Germinal center (tissue), 1 donor: ENCODE measurements at regions not wholly inside any gene's neighbourhood (a gene's known extent, or its start where the extent isn't known, plus 50 kb on each side); places are given as distances from the start of the nearest gene placed in this dataset.
"Not testable (repeated sequence)": the region's sequence is repeated elsewhere in the genome, so short reads cannot be mapped to it uniquely, and the experiment has no call there.

Experiments used
- DNase-seq: peaks from one replicate; pipeline ENCODE4 v3.0.0; 2012; ENCODE audit warnings: mixed read lengths, low spot score

- not testable (repeated sequence) for DNase-seq
Observed at GRCh38 chr5:39753747-39754146, 329.0 kb upstream of the DAB2 start.

DNA sequence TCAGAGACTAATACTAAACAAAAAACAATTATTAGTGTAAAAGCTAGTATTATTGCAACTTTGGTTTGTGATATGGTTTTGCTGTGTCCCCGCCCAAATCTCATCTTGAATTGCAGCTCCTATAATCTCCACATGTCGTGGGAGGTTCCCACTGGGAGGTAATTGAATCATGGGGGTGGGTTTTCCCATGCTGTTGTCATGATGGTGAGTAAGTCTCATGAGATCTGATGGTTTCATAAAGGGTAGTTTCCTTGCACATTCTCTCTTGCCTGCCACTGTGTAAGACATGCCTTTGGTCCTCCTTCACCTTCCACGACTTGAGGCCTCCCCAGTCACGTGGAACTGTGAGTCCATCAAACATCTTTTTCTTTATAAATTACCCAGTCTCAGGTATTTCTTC lies 325.9 kb upstream of the DAB2 start:
- DNase-seq, result no peak

GRCh38 chr5:39742916-39743315 lies 318.1 kb upstream of the DAB2 start:
- no peak for DNase-seq

DNA sequence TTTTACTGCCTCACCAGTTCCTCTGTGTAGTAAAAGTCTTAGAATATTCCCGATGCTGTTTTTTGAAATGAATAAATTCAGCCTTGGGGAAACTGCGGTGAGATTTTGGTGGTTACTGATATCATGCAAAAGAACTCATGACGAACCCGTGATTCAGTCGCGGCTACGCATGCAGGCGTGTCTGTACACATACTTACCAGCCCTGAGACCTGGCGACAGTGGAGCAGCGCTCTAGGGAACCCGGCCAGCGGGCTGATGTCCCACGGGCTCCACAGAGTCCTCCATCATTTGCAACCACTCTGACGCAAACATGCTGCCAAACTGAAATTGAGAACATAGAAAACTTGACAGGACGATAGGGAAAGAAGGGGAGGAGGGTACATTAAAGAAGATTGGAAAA lies 315.6 kb upstream of the DAB2 start:
- DNase-seq, result no peak

DNA sequence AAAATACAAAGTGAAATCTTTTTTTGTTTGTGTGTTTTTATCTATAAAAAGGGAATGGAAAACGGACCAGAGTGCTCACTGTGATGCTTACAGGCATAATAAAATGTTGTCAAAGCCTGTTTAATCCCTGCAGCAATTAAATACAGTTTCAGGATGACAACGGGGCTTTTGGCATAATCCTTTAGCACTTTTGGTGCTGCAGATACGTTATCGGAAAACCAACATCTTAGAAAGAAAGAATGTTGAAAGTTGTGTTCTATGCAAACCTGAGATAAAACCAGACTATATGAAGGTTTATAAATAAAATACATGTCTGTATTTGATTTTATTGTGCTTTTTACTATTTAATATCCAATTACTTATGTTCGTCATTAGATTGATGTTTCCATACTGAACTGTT lies 307.4 kb upstream of the DAB2 start:
- no peak for DNase-seq

- no peak for DNase-seq
Observed at GRCh38 chr5:39730699-39731098, 305.9 kb upstream of the DAB2 start.

DNA sequence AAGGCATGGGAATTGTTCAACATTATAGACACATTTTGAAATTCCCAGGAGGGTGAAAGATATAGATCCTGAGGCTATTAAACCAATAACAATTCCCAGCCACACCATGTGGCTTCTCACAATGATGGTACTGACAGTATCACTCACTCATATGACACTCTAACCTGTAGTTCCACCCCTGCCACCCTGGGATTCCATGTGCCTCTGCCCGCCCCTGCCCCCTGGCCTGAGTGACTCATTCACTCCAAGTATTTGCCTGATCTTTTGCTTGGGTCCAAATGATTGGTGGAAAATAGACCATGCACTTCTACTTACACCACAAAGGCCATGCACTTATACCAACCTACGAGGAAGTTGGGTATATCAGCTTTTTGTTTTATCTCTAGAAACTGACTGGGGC lies 305.2 kb upstream of the DAB2 start:
- no peak for DNase-seq

DNA sequence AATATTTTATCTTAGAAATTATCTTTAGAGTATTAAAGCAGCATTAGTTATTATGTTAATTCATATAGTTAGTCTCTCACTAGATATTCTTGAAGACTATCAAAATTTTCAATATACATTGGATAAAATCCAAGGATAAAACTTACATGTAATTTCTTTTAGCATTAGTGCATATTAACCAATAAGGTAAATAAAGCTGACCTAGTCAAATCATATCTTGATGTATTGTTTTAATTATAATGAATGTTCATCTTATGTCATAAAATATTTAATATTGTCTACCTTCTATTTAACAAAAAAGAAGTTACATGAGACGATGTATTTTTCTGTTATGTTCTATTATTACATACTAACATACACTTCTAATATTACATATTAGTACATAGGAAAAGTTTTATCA lies 301.7 kb upstream of the DAB2 start:
- DNase-seq, result no peak

- DNase-seq, result peak; percentile 1
Observed at GRCh38 chr5:39721394-39721793, 296.6 kb upstream of the DAB2 start.

- DNase-seq, result no peak
Observed at GRCh38 chr5:39720136-39720535, 295.4 kb upstream of the DAB2 start.

DNA sequence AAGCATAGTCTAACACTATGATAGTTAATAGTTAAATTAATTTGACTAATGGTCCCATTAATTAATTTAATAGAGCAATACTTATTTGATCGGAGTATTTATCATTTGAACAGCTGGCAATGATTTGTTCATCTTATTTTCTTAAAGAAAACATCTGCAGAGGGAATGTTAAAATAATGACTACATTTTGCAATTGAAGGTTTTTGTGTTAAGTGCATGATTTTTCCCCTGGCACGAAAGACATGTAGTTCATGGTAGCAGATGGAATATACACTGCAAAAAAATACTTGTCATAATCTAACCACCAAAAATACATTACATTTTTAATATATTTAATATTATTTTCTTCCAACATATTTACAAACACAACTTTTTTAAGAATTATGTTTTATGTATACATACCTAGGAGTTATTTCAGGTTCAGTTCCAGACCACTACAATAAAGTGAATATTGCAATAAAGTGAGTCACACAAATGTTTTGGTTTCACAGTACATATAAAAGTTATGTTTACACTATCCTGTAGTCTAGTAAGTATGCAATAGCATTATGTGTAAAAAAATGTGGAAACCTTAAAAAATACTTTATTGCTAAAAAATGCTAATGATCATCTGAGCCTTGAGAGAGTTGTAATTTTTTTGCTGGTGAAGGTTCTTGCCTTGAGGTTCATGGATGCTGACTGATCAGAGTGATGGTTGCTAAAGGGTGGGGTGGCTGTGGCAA lies 292.6 kb upstream of the DAB2 start:
- no peak for DNase-seq

- peak; percentile 2 for DNase-seq
Observed at GRCh38 chr5:39716532-39717028, 291.8 kb upstream of the DAB2 start.

GRCh38 chr5:39714036-39714698 lies 289.4 kb upstream of the DAB2 start:
- DNase-seq, result peak; percentile 4

GRCh38 chr5:39713250-39713916 lies 288.6 kb upstream of the DAB2 start:
- no peak for DNase-seq

DNA sequence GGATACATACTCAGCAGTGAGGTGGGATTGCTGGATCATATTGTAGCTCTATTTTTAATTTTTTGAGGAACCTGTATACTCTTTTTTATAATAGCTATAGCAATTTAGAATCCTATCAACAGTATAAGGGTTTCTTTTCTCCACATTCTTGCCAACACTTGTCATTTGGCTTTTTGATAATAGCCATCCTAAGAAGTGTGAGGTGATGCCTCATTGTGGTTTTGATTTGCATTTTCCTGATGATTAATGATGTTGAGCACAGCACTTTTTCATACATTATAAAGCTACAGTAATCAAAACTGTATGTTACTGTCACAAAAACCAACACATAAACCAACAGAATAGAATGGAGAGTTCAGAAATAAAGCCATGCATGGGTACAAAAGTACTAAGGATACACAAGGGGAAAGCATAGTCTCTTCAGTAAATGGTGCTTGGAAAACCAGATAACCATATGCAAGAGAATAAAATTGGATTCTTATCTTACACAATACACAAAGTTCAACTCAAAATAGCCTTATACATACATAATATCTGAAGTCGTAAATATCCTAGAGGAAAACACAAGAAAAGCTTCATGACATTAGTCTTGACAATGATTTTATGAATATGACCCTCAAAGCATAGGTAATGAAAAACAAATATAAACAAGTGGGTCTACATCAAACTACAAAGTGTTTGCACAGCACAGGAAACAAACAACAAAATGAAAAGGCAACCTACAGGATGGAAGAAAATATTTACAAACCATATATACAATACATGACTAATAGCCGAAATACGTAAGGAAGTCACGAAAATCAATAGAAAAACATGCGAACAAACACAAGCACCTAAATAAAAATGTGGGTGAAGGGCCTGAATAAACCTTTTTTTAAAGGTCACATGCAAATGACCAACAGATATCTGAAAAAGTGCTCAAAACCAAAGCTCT lies 287.8 kb upstream of the DAB2 start:
- DNase-seq, result no peak

- no peak for DNase-seq
Observed at GRCh38 chr5:39711821-39712220, 287.0 kb upstream of the DAB2 start.

GRCh38 chr5:39709032-39709431 lies 284.3 kb upstream of the DAB2 start:
- no peak for DNase-seq

- no peak for DNase-seq
Observed at GRCh38 chr5:39702928-39703327, 278.1 kb upstream of the DAB2 start.

- DNase-seq, result no peak
Observed at GRCh38 chr5:39700523-39700922, 275.7 kb upstream of the DAB2 start.

GRCh38 chr5:39698838-39699560 lies 274.2 kb upstream of the DAB2 start:
- no peak for DNase-seq

- no peak for DNase-seq
Observed at GRCh38 chr5:39697881-39698280, 273.1 kb upstream of the DAB2 start.
